Trophoblast cell (in vitro differentiated cells and primary cell): ENCODE measurements at regions not wholly inside any gene's neighbourhood (a gene's known extent, or its start where the extent isn't known, plus 50 kb on each side); places are given as distances from the start of the nearest gene placed in this dataset.
"Not testable (repeated sequence)": the region's sequence is repeated elsewhere in the genome, so short reads cannot be mapped to it uniquely, and the experiment has no call there.

Experiments used
- DNase-seq, 2 donors: peaks; one replicate each; pipeline ENCODE4 v3.0.0-alpha.2; 2016
- H2AFZ ChIP-seq: 2 replicates; pipeline ENCODE4 v1.6.1; 2013; ENCODE audit warnings: low read length, moderate library complexity, mild to moderate bottlenecking; ENCODE audit not compliant: insufficient read depth, poor library complexity
- H2AK5ac ChIP-seq: 2 replicates; pipeline ENCODE4 v1.6.1; 2013; ENCODE audit warnings: mild to moderate bottlenecking, low read length
- H2BK120ac ChIP-seq: 2 replicates; pipeline ENCODE4 v1.6.1; 2013; ENCODE audit warnings: low read length, mild to moderate bottlenecking, moderate library complexity; ENCODE audit not compliant: insufficient read depth, poor library complexity
- H2BK12ac ChIP-seq: 2 replicates; pipeline ENCODE4 v1.6.1; 2013; ENCODE audit warnings: mild to moderate bottlenecking, low read length, moderate library complexity
- H2BK5ac ChIP-seq: 2 replicates; pipeline ENCODE4 v1.6.1; 2013; ENCODE audit warnings: low read length, low read depth, moderate library complexity, mild to moderate bottlenecking; ENCODE audit not compliant: poor library complexity
- H3K14ac ChIP-seq: 2 replicates; pipeline ENCODE4 v1.6.1; 2013; ENCODE audit warnings: mild to moderate bottlenecking, low read length
- H3K18ac ChIP-seq: 2 replicates; pipeline ENCODE4 v1.6.1; 2013; ENCODE audit warnings: mild to moderate bottlenecking, low read length
- H3K23ac ChIP-seq: 2 replicates; pipeline ENCODE4 v1.6.1; 2013; ENCODE audit warnings: low read length
- H3K27ac ChIP-seq: 2 replicates; pipeline ENCODE4 v1.5.1; 2013; ENCODE audit warnings: low read depth, mild to moderate bottlenecking, inconsistent platforms, low read length, moderate library complexity
- H3K27me3 ChIP-seq: 2 replicates; pipeline ENCODE4 v1.6.1; 2013; ENCODE audit warnings: inconsistent platforms, mild to moderate bottlenecking, low read length, moderate library complexity; ENCODE audit not compliant: insufficient read depth
- H3K36me3 ChIP-seq, 2 experiments: 1 replicate in 1 of 2; 2 replicates in 1 of 2; pipeline ENCODE4 v1.6.1; 2013; ENCODE audit warnings: low read length in 2 of 2, mild to moderate bottlenecking in 2 of 2, moderate library complexity in 1 of 2; ENCODE audit not compliant: insufficient read depth in 2 of 2, control insufficient read depth in 1 of 2
- H3K4ac ChIP-seq: 2 replicates; pipeline ENCODE4 v1.6.1; 2013; ENCODE audit warnings: low read depth, mild to moderate bottlenecking, low read length, moderate library complexity
- H3K4me1 ChIP-seq, 2 experiments: 1 replicate in 1 of 2; 2 replicates in 1 of 2; pipeline ENCODE4 v1.6.1; 2013; ENCODE audit warnings: low read length in 2 of 2, mild to moderate bottlenecking in 2 of 2, moderate library complexity in 1 of 2; ENCODE audit not compliant: insufficient read depth in 2 of 2, control insufficient read depth in 1 of 2
- H3K4me2 ChIP-seq: 2 replicates; pipeline ENCODE4 v1.6.1; 2013; ENCODE audit warnings: inconsistent platforms, mild to moderate bottlenecking, low read length, moderate library complexity
- H3K4me3 ChIP-seq: 2 replicates; pipeline ENCODE4 v1.5.1; 2013; ENCODE audit warnings: mild to moderate bottlenecking, low read depth, low read length, inconsistent platforms
- H3K79me1 ChIP-seq: one replicate; pipeline ENCODE4 v1.6.1; 2013; ENCODE audit warnings: low read length
- H3K79me2 ChIP-seq: 2 replicates; pipeline ENCODE4 v1.6.1; 2013; ENCODE audit warnings: low read length, mild to moderate bottlenecking; ENCODE audit not compliant: control insufficient read depth, insufficient read depth, poor library complexity
- H3K9ac ChIP-seq: 2 replicates; pipeline ENCODE4 v1.6.1; 2013; ENCODE audit warnings: mild to moderate bottlenecking, low read length
- H3K9me3 ChIP-seq: 2 replicates; pipeline ENCODE4 v1.6.1; 2013; ENCODE audit warnings: low read depth, mild to moderate bottlenecking, control low read depth, inconsistent platforms, low read length; ENCODE audit not compliant: insufficient read depth
- H4K12ac ChIP-seq: 2 replicates; pipeline ENCODE4 v1.6.1; 2013; ENCODE audit warnings: low read depth, mild to moderate bottlenecking, low read length, moderate library complexity
- H4K8ac ChIP-seq: 2 replicates; pipeline ENCODE4 v1.6.1; 2013; ENCODE audit warnings: low read depth, mild to moderate bottlenecking, low read length, moderate library complexity
- H4K91ac ChIP-seq: one replicate; pipeline ENCODE4 v1.6.1; 2013; ENCODE audit warnings: low read depth, mild to moderate bottlenecking, low read length, moderate library complexity
- WGBS: extraction: QIAGEN DNeasy Blood & Tissue Kit; methylation state at CpG from one replicate; pipeline ENCODE4 v1.1.7; 2013; ENCODE audit warnings: missing lambda C conversion rate; ENCODE audit not compliant: insufficient read length, insufficient coverage; ENCODE audit errors: extremely low coverage; 5-methylcytosine and 5-hydroxymethylcytosine counted together

- not testable (repeated sequence) for H2BK120ac ChIP-seq, H3K27ac ChIP-seq, H3K14ac ChIP-seq, H4K12ac ChIP-seq, H3K4ac ChIP-seq, H2BK12ac ChIP-seq, H3K36me3 ChIP-seq, H3K4me3 ChIP-seq, DNase-seq, H2AK5ac ChIP-seq, H3K79me2 ChIP-seq, H2AFZ ChIP-seq, H3K4me2 ChIP-seq, H3K9ac ChIP-seq, H4K91ac ChIP-seq, H3K4me1 ChIP-seq, H2BK5ac ChIP-seq, H4K8ac ChIP-seq, H3K27me3 ChIP-seq, H3K23ac ChIP-seq, H3K9me3 ChIP-seq, H3K18ac ChIP-seq
- H3K79me1 ChIP-seq = peaks cover 12% of the 10 kb centered on the region
- WGBS = no CpG with 5 or more reads among the region's 4 CpGs
These were observed 207.9 kb downstream of the BCAS1 start for GRCh38 chr20:53862490-53862889.

GRCh38 chr20:53862136-53862397 lies 208.3 kb downstream of the BCAS1 start:
- H3K9ac ChIP-seq, H3K4me3 ChIP-seq, H2AFZ ChIP-seq, H4K8ac ChIP-seq, H3K27me3 ChIP-seq, H3K23ac ChIP-seq, H3K4me1 ChIP-seq, H2AK5ac ChIP-seq, H2BK12ac ChIP-seq, H2BK5ac ChIP-seq, H2BK120ac ChIP-seq, H3K27ac ChIP-seq, H3K14ac ChIP-seq, H3K9me3 ChIP-seq, H3K18ac ChIP-seq, H3K79me2 ChIP-seq, H4K12ac ChIP-seq, H3K4ac ChIP-seq, H3K36me3 ChIP-seq, H3K4me2 ChIP-seq: not testable (repeated sequence)
- WGBS = no CpG with 5 or more reads among the region's 1 CpG
- peak overlapping the region; percentile 34 for H4K91ac ChIP-seq
- peaks cover 10% of the 10 kb centered on the region for H3K79me1 ChIP-seq
- peak in 1 of 2 donors; percentile 71 for DNase-seq

GRCh38 chr20:53859684-53860083 lies 210.7 kb downstream of the BCAS1 start:
- H3K79me1 ChIP-seq = peaks cover 4% of the 10 kb centered on the region
- H2AFZ ChIP-seq = peak overlapping the region; percentile 71
- WGBS = no CpG with 5 or more reads among the region's 5 CpGs
- H3K4me2 ChIP-seq = no peak overlapping the region
- H3K9ac ChIP-seq = no peak overlapping the region
- H2BK120ac ChIP-seq = peak overlapping the region; percentile 60
- no peak overlapping the region for H3K27ac ChIP-seq
- peak overlapping the region; percentile 54 for H4K8ac ChIP-seq
- no peak overlapping the region for H3K4ac ChIP-seq
- no peak overlapping the region for H4K91ac ChIP-seq
- no peaks in the 10 kb centered on the region for H3K27me3 ChIP-seq
- H4K12ac ChIP-seq = no peak overlapping the region
- no peak overlapping the region for H3K23ac ChIP-seq
- no peaks in the 10 kb centered on the region for H3K36me3 ChIP-seq
- no peak for DNase-seq
- H3K79me2 ChIP-seq = peaks cover 2% of the 10 kb centered on the region
- H3K14ac ChIP-seq = peak overlapping the region; percentile 85
- peak overlapping the region; percentile 92 for H2BK12ac ChIP-seq
- no peak overlapping the region for H2BK5ac ChIP-seq
- no peaks in the 10 kb centered on the region for H3K9me3 ChIP-seq
- peaks cover 0 to 2% of the 10 kb centered on the region in 2 experiments for H3K4me1 ChIP-seq
- H3K4me3 ChIP-seq = no peak overlapping the region
- peak overlapping the region; percentile 89 for H2AK5ac ChIP-seq
- H3K18ac ChIP-seq = peak overlapping the region; percentile 75

- H3K9ac ChIP-seq, H3K14ac ChIP-seq, H3K79me1 ChIP-seq, H3K27me3 ChIP-seq, H3K4me1 ChIP-seq, DNase-seq, H3K9me3 ChIP-seq, H2BK12ac ChIP-seq, H2BK120ac ChIP-seq, H4K12ac ChIP-seq, H3K79me2 ChIP-seq, H3K4ac ChIP-seq, H2BK5ac ChIP-seq, H3K4me2 ChIP-seq, H3K23ac ChIP-seq, H4K8ac ChIP-seq, H3K36me3 ChIP-seq, H4K91ac ChIP-seq, H3K27ac ChIP-seq, H3K18ac ChIP-seq, H3K4me3 ChIP-seq, H2AFZ ChIP-seq, H2AK5ac ChIP-seq: not testable (repeated sequence)
- no CpG with 5 or more reads among the region's 5 CpGs for WGBS
These were observed 211.4 kb downstream of the BCAS1 start for GRCh38 chr20:53859009-53859408.

GRCh38 chr20:53858516-53858915 lies 211.9 kb downstream of the BCAS1 start:
- not testable (repeated sequence) for H2BK5ac ChIP-seq, H3K4me3 ChIP-seq, H3K4ac ChIP-seq, H4K91ac ChIP-seq, H2AFZ ChIP-seq, H3K79me1 ChIP-seq, H4K8ac ChIP-seq, H3K27me3 ChIP-seq, H2BK12ac ChIP-seq, H3K14ac ChIP-seq, DNase-seq, H4K12ac ChIP-seq, H3K4me2 ChIP-seq, H3K9me3 ChIP-seq, H3K36me3 ChIP-seq, H3K79me2 ChIP-seq, H3K4me1 ChIP-seq, H3K9ac ChIP-seq, H3K27ac ChIP-seq, H3K23ac ChIP-seq, H2AK5ac ChIP-seq, H2BK120ac ChIP-seq, H3K18ac ChIP-seq
- WGBS = no CpG with 5 or more reads among the region's 3 CpGs
